Uterus (tissue), 2 donors: ENCODE measurements at regions not wholly inside any gene's neighbourhood (a gene's known extent, or its start where the extent isn't known, plus 50 kb on each side); places are given as distances from the start of the nearest gene placed in this dataset.

Experiments
- CTCF ChIP-seq, 4 experiments: fragments of 200-600 bp in 2 of 4; fragments of 450-650 bp in 2 of 4; sonication (generic) in 2 of 4; IDR thresholded peaks; one replicate each; pipeline ENCODE4 v1.5.1; 2016 to 2019; ENCODE audit warnings: antibody characterized with exemption in 4 of 4, mild to moderate bottlenecking in 2 of 4, moderate library complexity in 1 of 4
- POLR2A ChIP-seq, 2 donors: fragments of 450-650 bp; IDR thresholded peaks; one replicate each; pipeline ENCODE4 v1.6.1; 2016; ENCODE audit warnings: antibody characterized with exemption in 2 of 2, mild to moderate bottlenecking in 1 of 2, moderate library complexity in 1 of 2

GRCh38 chr2:21369787-21370186 is 246.0 kb downstream of the TDRD15 start:
- TF ChIP-seq CTCF (IDR thresholded peaks at IDR 0.05) (no peak), POLR2A (IDR thresholded peaks at IDR 0.05) (no peak)
